Neural progenitor cell (in vitro differentiated cells): ENCODE measurements at regions not wholly inside any gene's neighbourhood (a gene's known extent, or its start where the extent isn't known, plus 50 kb on each side); places are given as distances from the start of the nearest gene placed in this dataset.

Experiments
- CTCF ChIP-seq: fragments of 200-600 bp; sonication (generic); IDR thresholded peaks from 2 replicates; pipeline ENCODE4 v1.5.1; 2017; ENCODE audit warnings: antibody characterized with exemption, mild to moderate bottlenecking
- EZH2 ChIP-seq: fragments of 200-600 bp; sonication (generic); IDR thresholded peaks from 2 replicates; pipeline ENCODE4 v1.6.1; 2017; ENCODE audit warnings: antibody characterized with exemption, mild to moderate bottlenecking, moderate library complexity

GRCh38 chr5:61657686-61658085, 325.6 kb downstream of the ZSWIM6 start:
- TF ChIP-seq CTCF (no peak), EZH2 (no peak)
